Gastroesophageal sphincter (tissue), 4 donors: ENCODE measurements at regions not wholly inside any gene's neighbourhood (a gene's known extent, or its start where the extent isn't known, plus 50 kb on each side); places are given as distances from the start of the nearest gene placed in this dataset.

Experiments used
- ATAC-seq: fragments of 150-250 bp; one replicate; pipeline ENCODE4 v1.9.1; 2016; ENCODE audit warnings: mild to moderate bottlenecking, moderate library complexity
- H3K27ac ChIP-seq, 4 donors: fragments of 200-600 bp; sonication (generic) in 3 of 4; 1 replicate in 3 of 4; 2 replicates in 1 of 4; pipeline ENCODE4 v1.5.1; 2016 to 2019
- H3K27me3 ChIP-seq: fragments of 200-600 bp; sonication (generic); one replicate; pipeline ENCODE4 v1.5.1; 2019
- H3K36me3 ChIP-seq, 2 donors: fragments of 200-600 bp; sonication (generic); one replicate each; pipeline ENCODE4 v1.5.1; 2019; ENCODE audit warnings: control low read depth in 1 of 2
- H3K4me1 ChIP-seq, 3 donors: fragments of 200-600 bp; sonication (generic); 1 replicate in 2 of 3; 2 replicates in 1 of 3; pipeline ENCODE4 v1.5.1; 2016 to 2019; ENCODE audit warnings: control low read depth in 2 of 3
- H3K4me3 ChIP-seq, 2 donors: fragments of 200-600 bp; sonication (generic); one replicate each; pipeline ENCODE4 v1.5.1; 2019; ENCODE audit warnings: mild to moderate bottlenecking in 1 of 2, moderate library complexity in 1 of 2
- H3K9me3 ChIP-seq, 3 donors: fragments of 200-600 bp; sonication (generic); one replicate each; pipeline ENCODE4 v1.5.1; 2017 to 2019; ENCODE audit warnings: control low read depth in 2 of 3
- EP300 ChIP-seq: sonication (generic); formaldehyde crosslinking; IDR thresholded peaks from one replicate; pipeline ENCODE4 v1.6.1; 2017; ENCODE audit warnings: antibody characterized with exemption, mild to moderate bottlenecking
- POLR2A ChIP-seq, 2 donors: fragments of 450-650 bp; IDR thresholded peaks; one replicate each; pipeline ENCODE4 v1.6.1; 2017; ENCODE audit warnings: antibody characterized with exemption in 2 of 2, mild to moderate bottlenecking in 2 of 2, moderate library complexity in 1 of 2
- POLR2AphosphoS5 ChIP-seq: sonication (generic); formaldehyde crosslinking; IDR thresholded peaks from one replicate; pipeline ENCODE4 v1.6.1; 2017; ENCODE audit warnings: antibody characterized with exemption
- WGBS, 2 donors: methylation state at CpG; one replicate each; pipeline ENCODE4 v1.1.5; 2018; ENCODE audit warnings: low coverage in 1 of 2; 5-methylcytosine and 5-hydroxymethylcytosine counted together
- TF ChIP-seq, protein P1 (sequence below), 4 experiments: fragments of 200-600 bp in 2 of 4; fragments of 450-650 bp in 2 of 4; sonication (generic) in 1 of 4; IDR thresholded peaks; one replicate each; pipeline ENCODE4 v1.5.1; 2017 to 2019; ENCODE audit warnings: antibody characterized with exemption in 4 of 4, mild to moderate bottlenecking in 2 of 4, moderate library complexity in 2 of 4

DNA sequence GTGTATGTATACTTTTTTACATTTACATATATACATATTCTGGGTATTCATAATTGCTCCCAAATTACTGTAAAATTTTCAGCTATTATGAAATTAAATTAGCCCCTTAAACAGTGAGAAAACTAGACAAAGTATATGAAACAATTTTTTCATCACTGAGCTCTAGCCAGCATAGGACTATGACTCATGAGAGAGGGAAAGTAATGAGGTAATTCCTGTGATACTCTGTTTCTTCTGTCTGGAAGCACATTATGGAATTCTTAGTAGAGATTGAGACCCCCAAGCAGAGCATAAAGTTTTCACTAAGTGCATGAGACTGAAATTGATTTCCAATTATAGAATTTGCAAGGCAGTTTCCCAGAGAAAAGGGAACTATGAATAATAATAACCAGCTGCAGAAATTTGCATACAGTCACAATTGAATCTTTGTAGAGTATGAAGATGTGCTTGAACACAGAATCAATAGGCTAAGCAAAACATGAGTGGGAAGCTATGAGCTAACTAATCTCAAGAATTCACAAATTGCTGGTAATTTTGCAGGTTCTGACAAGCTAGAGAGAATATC, 779.3 kb downstream of the ARAP2 start:
- Histone ChIP-seq H3K36me3 (no peaks in the 10 kb centered on the region), H3K9me3 (no peaks in the 10 kb centered on the region), H3K27ac (no peak overlapping the region), H3K27me3 (no peaks in the 10 kb centered on the region), H3K4me3 (no peak overlapping the region), H3K4me1 (no peaks in the 10 kb centered on the region)
- ATAC-seq = no peak
- TF ChIP-seq EP300 (no peak), POLR2AphosphoS5 (no peak), POLR2A (IDR thresholded peaks at IDR 0.05) (no peak)
- TF ChIP-seq, protein P1, sequence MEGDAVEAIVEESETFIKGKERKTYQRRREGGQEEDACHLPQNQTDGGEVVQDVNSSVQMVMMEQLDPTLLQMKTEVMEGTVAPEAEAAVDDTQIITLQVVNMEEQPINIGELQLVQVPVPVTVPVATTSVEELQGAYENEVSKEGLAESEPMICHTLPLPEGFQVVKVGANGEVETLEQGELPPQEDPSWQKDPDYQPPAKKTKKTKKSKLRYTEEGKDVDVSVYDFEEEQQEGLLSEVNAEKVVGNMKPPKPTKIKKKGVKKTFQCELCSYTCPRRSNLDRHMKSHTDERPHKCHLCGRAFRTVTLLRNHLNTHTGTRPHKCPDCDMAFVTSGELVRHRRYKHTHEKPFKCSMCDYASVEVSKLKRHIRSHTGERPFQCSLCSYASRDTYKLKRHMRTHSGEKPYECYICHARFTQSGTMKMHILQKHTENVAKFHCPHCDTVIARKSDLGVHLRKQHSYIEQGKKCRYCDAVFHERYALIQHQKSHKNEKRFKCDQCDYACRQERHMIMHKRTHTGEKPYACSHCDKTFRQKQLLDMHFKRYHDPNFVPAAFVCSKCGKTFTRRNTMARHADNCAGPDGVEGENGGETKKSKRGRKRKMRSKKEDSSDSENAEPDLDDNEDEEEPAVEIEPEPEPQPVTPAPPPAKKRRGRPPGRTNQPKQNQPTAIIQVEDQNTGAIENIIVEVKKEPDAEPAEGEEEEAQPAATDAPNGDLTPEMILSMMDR (IDR thresholded peaks at IDR 0.05) = no peak

DNA sequence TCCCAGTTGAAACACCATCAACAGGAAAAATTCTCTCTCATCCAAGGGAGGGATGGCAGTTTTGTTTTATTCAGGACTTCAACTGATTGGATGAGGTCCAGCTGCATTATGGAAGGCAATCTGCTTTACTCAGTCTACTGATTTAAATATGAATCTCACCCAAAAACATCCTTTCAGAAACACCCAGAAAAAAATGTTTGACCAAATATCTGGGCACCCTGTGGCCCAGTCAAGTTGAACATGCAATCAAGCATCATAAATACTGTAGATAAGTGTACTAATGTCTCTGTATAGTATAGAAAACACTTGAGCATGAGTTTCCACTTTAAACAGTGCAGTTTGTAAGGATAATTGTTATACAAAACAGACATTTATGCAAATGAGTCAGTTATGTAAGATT, 753.2 kb downstream of the ARAP2 start:
- Histone ChIP-seq H3K36me3 (no peaks in the 10 kb centered on the region), H3K27ac (no peak overlapping the region), H3K9me3 (no peaks in the 10 kb centered on the region), H3K4me3 (no peak overlapping the region), H3K4me1 (no peaks in the 10 kb centered on the region), H3K27me3 (peaks cover 4% of the 10 kb centered on the region)
- no peak for ATAC-seq
- TF ChIP-seq, protein P1 (IDR thresholded peaks at IDR 0.05) = no peak
- no peak for TF ChIP-seq POLR2A (IDR thresholded peaks at IDR 0.05)
- TF ChIP-seq POLR2AphosphoS5 = no peak
- TF ChIP-seq EP300 = no peak

GRCh38 chr4:35493977-35494376, 750.3 kb downstream of the ARAP2 start:
- no peak overlapping the region for H3K4me3 ChIP-seq
- no peak overlapping the region for H3K27ac ChIP-seq
- no peaks in the 10 kb centered on the region for H3K36me3 ChIP-seq
- ATAC-seq = peak; percentile 22
- H3K27me3 ChIP-seq = peaks cover 4% of the 10 kb centered on the region
- H3K4me1 ChIP-seq = no peaks in the 10 kb centered on the region
- WGBS, 2 donors = no CpG with 5 or more reads among the region's 4 CpGs
- TF ChIP-seq EP300 (no peak), POLR2AphosphoS5 (no peak), POLR2A (IDR thresholded peaks at IDR 0.05) (no peak)
- TF ChIP-seq, protein P1 (IDR thresholded peaks at IDR 0.05) = no peak
- no peaks in the 10 kb centered on the region for H3K9me3 ChIP-seq

DNA sequence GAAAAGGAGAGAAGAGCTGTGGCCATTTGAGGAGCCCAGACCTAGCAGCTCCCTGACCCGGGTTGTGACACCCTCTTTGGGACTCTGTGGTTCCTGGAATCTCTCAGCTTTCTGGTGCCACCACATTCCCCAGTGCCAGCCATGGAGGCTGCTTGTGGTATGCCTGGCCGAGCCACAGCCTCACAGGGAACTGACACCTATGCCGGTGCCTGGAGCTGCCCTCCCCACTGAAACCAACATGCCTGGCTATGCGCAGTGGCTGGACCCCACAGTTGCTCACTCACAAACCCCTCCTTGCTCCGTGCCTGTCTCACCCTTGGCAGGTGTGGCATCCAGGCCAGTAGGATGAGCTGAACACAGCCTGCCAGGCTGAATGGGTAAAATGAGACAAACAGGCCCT, 749.4 kb downstream of the ARAP2 start:
- no peak for TF ChIP-seq POLR2AphosphoS5
- TF ChIP-seq, protein P1 (IDR thresholded peaks at IDR 0.05) = no peak
- TF ChIP-seq POLR2A (IDR thresholded peaks at IDR 0.05) = no peak
- no peak for TF ChIP-seq EP300
- peaks cover 4% of the 10 kb centered on the region for H3K27me3 ChIP-seq
- 68% methylated on average over 2 of the region's 5 CpGs; no CpG with 5 or more reads in 1 of the 2 donors for WGBS, 2 donors
- no peaks in the 10 kb centered on the region for H3K4me1 ChIP-seq
- H3K27ac ChIP-seq = no peak overlapping the region
- H3K9me3 ChIP-seq = no peaks in the 10 kb centered on the region
- no peak for ATAC-seq
- H3K36me3 ChIP-seq = no peaks in the 10 kb centered on the region
- H3K4me3 ChIP-seq = no peak overlapping the region

- 73% methylated on average over 2 of the region's 2 CpGs; no CpG with 5 or more reads in 1 of the 2 donors for WGBS, 2 donors
- H3K9me3 ChIP-seq = no peaks in the 10 kb centered on the region
- ATAC-seq = no peak
- H3K27me3 ChIP-seq = no peaks in the 10 kb centered on the region
- H3K36me3 ChIP-seq = no peaks in the 10 kb centered on the region
- TF ChIP-seq EP300 = no peak
- no peak for TF ChIP-seq POLR2AphosphoS5
- TF ChIP-seq POLR2A (IDR thresholded peaks at IDR 0.05) = no peak
- TF ChIP-seq, protein P1 (IDR thresholded peaks at IDR 0.05) = no peak
- no peaks in the 10 kb centered on the region for H3K4me1 ChIP-seq
- no peak overlapping the region for H3K4me3 ChIP-seq
- no peak overlapping the region for H3K27ac ChIP-seq
Measured at GRCh38 chr4:35500812-35501211, 743.5 kb downstream of the ARAP2 start.
